Body of pancreas (tissue), 4 donors: ENCODE measurements at regions not wholly inside any gene's neighbourhood (a gene's known extent, or its start where the extent isn't known, plus 50 kb on each side); places are given as distances from the start of the nearest gene placed in this dataset.
A peak's percentile ranks its signal among the peaks of the same experiment; 100 is the strongest.

Experiments used
- ATAC-seq: fragments of 150-250 bp; one replicate; pipeline ENCODE4 v1.9.1; 2016
- DNase-seq, 4 donors: peaks; one replicate each; pipeline ENCODE4 v3.0.0-alpha.2; 2019
- H3K27ac ChIP-seq, 4 donors: fragments of 200-600 bp; sonication (generic); 1 replicate in 3 of 4; 2 replicates in 1 of 4; pipeline versions ENCODE4 v1.5.1 to v1.6.1; 2016 to 2019; ENCODE audit warnings: mild to moderate bottlenecking in 1 of 4, mixed read lengths in 1 of 4, moderate library complexity in 1 of 4
- H3K27me3 ChIP-seq, 2 donors: fragments of 200-600 bp; sonication (generic); one replicate each; pipeline ENCODE4 v1.6.0; 2016; ENCODE audit warnings: mild to moderate bottlenecking in 1 of 2
- H3K36me3 ChIP-seq, 2 donors: fragments of 200-600 bp; sonication (generic); replicated peaks in 1 of 2; 2 replicates each; pipeline ENCODE4 v1.5.1; 2016; ENCODE audit warnings: low read depth in 2 of 2; ENCODE audit not compliant: insufficient read depth in 1 of 2
- H3K4me1 ChIP-seq: fragments of 200-600 bp; sonication (generic); one replicate; pipeline ENCODE4 v1.6.0; 2016
- H3K4me3 ChIP-seq, 2 donors: fragments of 200-600 bp; sonication (generic); 1 replicate in 1 of 2; 2 replicates in 1 of 2; pipeline ENCODE4 v1.5.1; 2016 to 2019
- H3K9me3 ChIP-seq, 3 donors: fragments of 200-600 bp; sonication (generic); 1 replicate in 2 of 3; 2 replicates in 1 of 3; pipeline ENCODE4 v1.5.1; 2016
- POLR2A ChIP-seq, 3 donors: fragments of 450-650 bp; IDR thresholded peaks; one replicate each; pipeline ENCODE4 v1.6.1; 2016; ENCODE audit warnings: antibody characterized with exemption in 3 of 3, mild to moderate bottlenecking in 2 of 3
- WGBS, 2 donors: methylation state at CpG; one replicate each; pipeline ENCODE4 v1.1.5; 2017; 5-methylcytosine and 5-hydroxymethylcytosine counted together
- intact Hi-C: fragments of 100-400 bp; cut with DNase I; formaldehyde crosslinking; loops from one replicate; pipeline ENCODE4 v1.15.1; 2023
- TF ChIP-seq, protein P1 (sequence below), 7 experiments: fragments of 450-650 bp in 4 of 7; fragments of 200-600 bp in 3 of 7; sonication (generic) in 3 of 7; IDR thresholded peaks; one replicate each; pipeline ENCODE4 v1.5.1; 2016 to 2019; ENCODE audit warnings: antibody characterized with exemption in 7 of 7

DNA sequence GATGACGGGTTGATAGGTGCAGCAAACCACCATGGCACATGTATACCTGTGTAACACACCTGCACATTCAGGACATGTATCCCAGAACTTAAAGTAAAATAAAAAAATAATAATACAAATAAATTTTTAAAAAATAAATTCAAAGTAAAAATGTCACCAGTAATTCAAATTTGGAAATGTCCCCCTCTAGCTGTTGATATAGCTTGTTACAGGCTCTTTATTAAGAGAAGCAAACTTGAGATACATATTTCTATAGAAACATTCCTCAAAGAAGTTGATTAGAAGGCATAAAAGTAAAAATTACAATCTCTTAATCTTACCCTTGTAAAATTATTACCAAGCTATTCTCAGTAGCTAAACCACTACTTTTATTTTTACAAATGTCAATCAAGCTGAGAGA, 1397.0 kb downstream of the FAM133A start:
- Histone ChIP-seq H3K9me3 (no peaks in the 10 kb centered on the region), H3K4me1 (no peaks in the 10 kb centered on the region), H3K36me3 (no peaks in the 10 kb centered on the region), H3K4me3 (no peak overlapping the region), H3K27ac (no peak overlapping the region), H3K27me3 (no peaks in the 10 kb centered on the region)
- no peak for DNase-seq
- no peak for TF ChIP-seq POLR2A (IDR thresholded peaks at IDR 0.05)
- TF ChIP-seq, protein P1, sequence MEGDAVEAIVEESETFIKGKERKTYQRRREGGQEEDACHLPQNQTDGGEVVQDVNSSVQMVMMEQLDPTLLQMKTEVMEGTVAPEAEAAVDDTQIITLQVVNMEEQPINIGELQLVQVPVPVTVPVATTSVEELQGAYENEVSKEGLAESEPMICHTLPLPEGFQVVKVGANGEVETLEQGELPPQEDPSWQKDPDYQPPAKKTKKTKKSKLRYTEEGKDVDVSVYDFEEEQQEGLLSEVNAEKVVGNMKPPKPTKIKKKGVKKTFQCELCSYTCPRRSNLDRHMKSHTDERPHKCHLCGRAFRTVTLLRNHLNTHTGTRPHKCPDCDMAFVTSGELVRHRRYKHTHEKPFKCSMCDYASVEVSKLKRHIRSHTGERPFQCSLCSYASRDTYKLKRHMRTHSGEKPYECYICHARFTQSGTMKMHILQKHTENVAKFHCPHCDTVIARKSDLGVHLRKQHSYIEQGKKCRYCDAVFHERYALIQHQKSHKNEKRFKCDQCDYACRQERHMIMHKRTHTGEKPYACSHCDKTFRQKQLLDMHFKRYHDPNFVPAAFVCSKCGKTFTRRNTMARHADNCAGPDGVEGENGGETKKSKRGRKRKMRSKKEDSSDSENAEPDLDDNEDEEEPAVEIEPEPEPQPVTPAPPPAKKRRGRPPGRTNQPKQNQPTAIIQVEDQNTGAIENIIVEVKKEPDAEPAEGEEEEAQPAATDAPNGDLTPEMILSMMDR (IDR thresholded peaks at IDR 0.05): no peak
- ATAC-seq: no peak
- intact Hi-C loops: no loop called here
- 64 to 89% methylated on average over 1 of the region's 1 CpG for WGBS, 2 donors

DNA sequence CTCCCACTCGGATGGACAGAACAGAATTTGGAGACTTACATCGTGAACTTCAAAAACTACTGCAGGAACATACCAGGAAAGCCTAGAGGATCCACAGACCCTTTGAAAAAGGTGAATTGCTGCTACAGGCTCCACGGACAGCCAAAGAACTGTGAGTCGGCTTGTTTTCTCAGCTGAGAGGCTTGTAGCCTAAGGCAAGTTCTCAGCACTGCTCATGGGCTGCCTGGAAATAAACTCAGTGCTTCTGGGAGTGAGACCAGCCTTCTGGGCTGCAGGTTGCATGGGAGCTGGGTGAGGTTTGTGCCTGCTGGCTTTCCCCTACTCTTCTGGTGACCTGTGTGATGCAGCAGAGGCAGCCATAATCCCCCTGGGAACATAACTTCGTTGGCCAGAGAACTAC, 1397.6 kb downstream of the FAM133A start:
- intact Hi-C loops: no loop called here
- H3K27ac ChIP-seq: no peak overlapping the region
- no peaks in the 10 kb centered on the region for H3K9me3 ChIP-seq
- DNase-seq: no peak
- no peak overlapping the region for H3K4me3 ChIP-seq
- no peak for ATAC-seq
- no peak for TF ChIP-seq POLR2A (IDR thresholded peaks at IDR 0.05)
- TF ChIP-seq, protein P1 (IDR thresholded peaks at IDR 0.05): no peak
- 38 to 42% methylated on average over 5 of the region's 5 CpGs for WGBS, 2 donors
- no peaks in the 10 kb centered on the region for H3K36me3 ChIP-seq
- H3K4me1 ChIP-seq: no peaks in the 10 kb centered on the region
- no peaks in the 10 kb centered on the region for H3K27me3 ChIP-seq

DNA sequence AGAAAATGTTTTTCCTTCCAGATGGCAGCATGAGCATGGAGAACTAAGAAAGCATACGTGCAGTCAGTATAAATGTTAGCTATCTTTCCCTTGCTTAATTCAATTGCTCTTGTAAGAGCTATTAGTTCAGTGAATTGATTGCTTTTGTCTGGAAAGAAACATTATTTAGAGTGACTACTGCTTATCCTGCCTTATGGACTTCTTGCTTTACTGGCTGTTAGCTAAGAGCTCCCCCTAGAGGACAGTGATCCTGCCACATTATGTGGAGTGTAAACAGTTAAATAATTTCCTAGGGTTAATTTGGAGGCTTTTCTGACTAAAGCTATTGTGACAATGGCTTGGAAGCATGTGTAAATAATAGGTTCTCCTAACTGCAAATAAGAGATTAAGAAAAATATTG, 1402.4 kb downstream of the FAM133A start:
- no peak overlapping the region for H3K4me3 ChIP-seq
- 14 to 67% methylated on average over 1 of the region's 1 CpG for WGBS, 2 donors
- H3K36me3 ChIP-seq: no peaks in the 10 kb centered on the region
- DNase-seq (no peak), ATAC-seq (no peak)
- H3K27ac ChIP-seq: no peak overlapping the region
- no peaks in the 10 kb centered on the region for H3K4me1 ChIP-seq
- H3K9me3 ChIP-seq: no peaks in the 10 kb centered on the region
- no peak for TF ChIP-seq POLR2A (IDR thresholded peaks at IDR 0.05)
- TF ChIP-seq, protein P1 (IDR thresholded peaks at IDR 0.05): peak in 4 of 7 experiments; percentile 11 to 29 (median 19)
- intact Hi-C loops: no loop called here
- no peaks in the 10 kb centered on the region for H3K27me3 ChIP-seq

DNA sequence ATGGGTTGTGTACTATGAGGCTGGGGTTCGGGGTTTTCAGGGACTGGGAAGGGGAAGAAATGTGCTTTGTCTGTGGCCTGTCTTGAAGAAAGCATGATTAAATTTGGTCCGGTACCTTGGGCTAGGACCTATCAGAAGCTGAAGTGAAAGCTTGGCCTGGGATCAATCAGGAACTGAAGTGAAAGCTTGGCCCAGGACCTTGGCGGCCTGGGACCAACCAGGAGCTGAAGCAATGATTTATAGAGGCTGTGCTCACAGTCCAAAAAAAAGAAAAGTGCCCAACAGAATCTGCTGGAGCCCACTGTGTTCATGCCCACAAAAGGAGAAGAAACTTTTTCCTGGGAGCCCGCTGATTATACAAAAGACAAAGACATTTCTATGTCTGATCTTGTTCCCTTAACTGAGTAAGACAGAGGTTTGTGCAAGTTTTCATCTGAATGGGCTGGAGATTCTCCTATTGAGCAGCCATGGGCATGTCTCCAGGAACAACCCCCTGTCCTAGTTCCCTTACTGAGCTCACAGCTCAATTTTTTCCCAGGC, 1427.9 kb downstream of the FAM133A start:
- H3K27me3 ChIP-seq: no peaks in the 10 kb centered on the region
- ATAC-seq (no peak), DNase-seq (no peak)
- intact Hi-C loops: no loop called here
- H3K36me3 ChIP-seq: no peaks in the 10 kb centered on the region
- 44 to 46% methylated on average over 4 of the region's 4 CpGs for WGBS, 2 donors
- TF ChIP-seq POLR2A (IDR thresholded peaks at IDR 0.05): no peak
- TF ChIP-seq, protein P1 (IDR thresholded peaks at IDR 0.05): no peak
- no peaks in the 10 kb centered on the region for H3K4me1 ChIP-seq
- no peak overlapping the region for H3K4me3 ChIP-seq
- H3K9me3 ChIP-seq: no peaks in the 10 kb centered on the region
- H3K27ac ChIP-seq: no peak overlapping the region

DNA sequence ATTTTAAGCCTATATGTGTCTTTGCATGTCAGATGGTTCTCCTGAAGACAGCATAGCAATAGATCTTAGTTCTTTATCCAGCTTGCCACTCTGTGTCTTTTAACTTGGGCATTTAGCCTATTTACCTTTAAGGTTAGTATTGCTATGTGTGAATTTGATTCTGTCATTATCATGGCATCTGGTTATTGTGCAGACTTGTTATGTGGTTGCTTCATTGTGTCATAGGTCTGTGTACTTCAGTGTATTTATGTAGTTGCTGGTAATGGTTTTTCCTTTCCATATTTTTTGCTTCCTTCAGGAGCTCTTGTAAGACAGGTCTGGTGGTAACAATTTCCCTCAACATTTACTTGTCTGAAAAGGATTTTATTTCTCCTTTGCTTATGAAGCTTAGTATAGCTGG, 1443.5 kb downstream of the FAM133A start:
- intact Hi-C loops: no loop called here
- H3K4me1 ChIP-seq: no peaks in the 10 kb centered on the region
- ATAC-seq (no peak), DNase-seq (no peak)
- no peaks in the 10 kb centered on the region for H3K9me3 ChIP-seq
- no peaks in the 10 kb centered on the region for H3K36me3 ChIP-seq
- H3K27ac ChIP-seq: no peak overlapping the region
- no peak overlapping the region for H3K4me3 ChIP-seq
- TF ChIP-seq POLR2A (IDR thresholded peaks at IDR 0.05): no peak
- TF ChIP-seq, protein P1 (IDR thresholded peaks at IDR 0.05): no peak
- no peaks in the 10 kb centered on the region for H3K27me3 ChIP-seq
